Progenitor cell of endocrine pancreas (in vitro differentiated cells): ENCODE measurements at regions not wholly inside any gene's neighbourhood (a gene's known extent, or its start where the extent isn't known, plus 50 kb on each side); places are given as distances from the start of the nearest gene placed in this dataset.
"Not testable (repeated sequence)": the region's sequence is repeated elsewhere in the genome, so short reads cannot be mapped to it uniquely, and the experiment has no call there.

Experiments
- DNase-seq: peaks from one replicate; pipeline ENCODE4 v3.0.0; 2021; ENCODE audit warnings: low spot score; ENCODE audit not compliant: unreplicated experiment
- H3K27ac Mint-ChIP-seq: 2 replicates; pipeline ENCODE4 v1.8.0; 2021; ENCODE audit warnings: mild to moderate bottlenecking, moderate library complexity, mixed read lengths
- H3K27me3 Mint-ChIP-seq: 2 replicates; pipeline ENCODE4 v1.8.0; 2021; ENCODE audit warnings: mixed read lengths
- H3K36me3 Mint-ChIP-seq: 2 replicates; pipeline ENCODE4 v1.8.0; 2022; ENCODE audit warnings: mixed read lengths; ENCODE audit not compliant: insufficient read depth
- H3K4me1 Mint-ChIP-seq: 2 replicates; pipeline ENCODE4 v1.8.0; 2021; ENCODE audit warnings: low read depth, mixed read lengths
- H3K4me3 Mint-ChIP-seq: 2 replicates; pipeline ENCODE4 v1.8.0; 2021; ENCODE audit warnings: low read depth, mild to moderate bottlenecking, moderate library complexity, mixed read lengths
- H3K9me3 Mint-ChIP-seq: 2 replicates; pipeline ENCODE4 v1.8.0; 2021; ENCODE audit warnings: low read depth, mixed read lengths
- CTCF ChIP-seq: fragments of 200-600 bp; sonication (generic); IDR thresholded peaks from one replicate; pipeline ENCODE4 v1.5.0; 2021; ENCODE audit warnings: antibody characterized with exemption, mild to moderate bottlenecking; ENCODE audit not compliant: unreplicated experiment

- Mint-ChIP-seq H3K27me3 (no peaks in the 10 kb centered on the region), H3K36me3 (no peaks in the 10 kb centered on the region), H3K9me3 (no peaks in the 10 kb centered on the region), H3K4me1 (peaks cover 52% of the 10 kb centered on the region), H3K4me3 (no peak overlapping the region), H3K27ac (peak overlapping the region; percentile 59)
- no peak for TF ChIP-seq CTCF
- DNase-seq, result no peak
These were observed 148.6 kb downstream of the LRATD1 start for GRCh38 chr2:14781142-14781541.

GRCh38 chr2:14788814-14789213 is 156.3 kb downstream of the LRATD1 start:
- not testable (repeated sequence) for H3K27ac Mint-ChIP-seq, H3K36me3 Mint-ChIP-seq, H3K27me3 Mint-ChIP-seq, H3K4me3 Mint-ChIP-seq, H3K4me1 Mint-ChIP-seq, DNase-seq
- H3K9me3 Mint-ChIP-seq, result peaks cover 20% of the 10 kb centered on the region

GRCh38 chr2:14790041-14790640 is 157.6 kb downstream of the LRATD1 start:
- no peak for DNase-seq
- Mint-ChIP-seq H3K36me3 (peaks cover 8% of the 10 kb centered on the region), H3K9me3 (peaks cover 20% of the 10 kb centered on the region), H3K27me3 (no peaks in the 10 kb centered on the region), H3K27ac (no peak overlapping the region), H3K4me1 (no peaks in the 10 kb centered on the region), H3K4me3 (no peak overlapping the region)
- TF ChIP-seq CTCF, result no peak

DNA sequence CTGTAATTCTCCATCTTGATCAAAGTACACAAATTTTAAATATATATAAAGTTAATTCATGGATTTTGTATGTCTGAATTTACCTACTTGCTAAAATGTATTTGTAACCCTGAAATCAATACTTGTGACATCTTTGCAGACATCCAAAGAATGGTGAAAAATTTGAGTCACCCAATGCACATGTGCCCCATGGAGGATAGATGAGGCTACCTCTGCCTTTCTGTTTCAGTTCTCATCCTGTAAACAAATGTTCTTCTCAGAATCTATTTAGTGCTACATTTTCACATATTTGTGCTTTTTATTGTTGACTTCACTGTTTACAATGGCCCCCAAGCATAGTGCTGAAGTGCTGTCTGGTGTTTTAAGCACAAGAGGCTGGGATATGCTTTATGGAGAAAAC is 171.5 kb downstream of the LRATD1 start:
- Mint-ChIP-seq H3K4me1 (peaks cover 14% of the 10 kb centered on the region), H3K27ac (no peak overlapping the region), H3K4me3 (no peak overlapping the region), H3K27me3 (no peaks in the 10 kb centered on the region), H3K9me3 (peaks cover 21% of the 10 kb centered on the region), H3K36me3 (no peaks in the 10 kb centered on the region)
- no peak for DNase-seq
- no peak for TF ChIP-seq CTCF

DNA sequence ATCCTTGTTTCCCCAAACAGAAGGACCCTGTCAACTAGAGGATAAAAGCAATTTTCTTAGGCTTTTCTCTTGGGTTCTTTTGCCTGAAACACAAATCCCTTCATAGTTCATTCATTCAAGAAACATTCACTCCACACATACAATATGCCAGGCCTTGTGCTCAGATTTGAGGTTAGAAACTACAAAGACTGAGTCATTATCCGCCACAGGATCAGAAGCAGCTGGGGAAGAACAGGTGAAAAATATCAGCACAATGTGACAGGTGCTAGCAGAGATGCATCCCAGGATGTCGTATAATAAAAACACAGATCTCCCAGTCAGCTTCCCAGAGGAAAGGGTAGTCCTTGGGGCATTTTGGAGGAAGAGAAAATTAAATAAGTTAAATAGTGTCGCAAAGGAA is 172.4 kb downstream of the LRATD1 start:
- H3K4me3 Mint-ChIP-seq, result no peak overlapping the region
- no peak for DNase-seq
- H3K4me1 Mint-ChIP-seq, result peaks cover 14% of the 10 kb centered on the region
- no peak for TF ChIP-seq CTCF
- H3K27me3 Mint-ChIP-seq, result no peaks in the 10 kb centered on the region
- no peaks in the 10 kb centered on the region for H3K36me3 Mint-ChIP-seq
- no peak overlapping the region for H3K27ac Mint-ChIP-seq
- H3K9me3 Mint-ChIP-seq, result peaks cover 20% of the 10 kb centered on the region

- no peak for DNase-seq
- H3K4me1 Mint-ChIP-seq, result peaks cover 14% of the 10 kb centered on the region
- no peak overlapping the region for H3K27ac Mint-ChIP-seq
- H3K27me3 Mint-ChIP-seq, result no peaks in the 10 kb centered on the region
- H3K36me3 Mint-ChIP-seq, result no peaks in the 10 kb centered on the region
- TF ChIP-seq CTCF, result no peak
- H3K4me3 Mint-ChIP-seq, result no peak overlapping the region
- H3K9me3 Mint-ChIP-seq, result peaks cover 19% of the 10 kb centered on the region
These were observed 174.1 kb downstream of the LRATD1 start for GRCh38 chr2:14806613-14807012.
